GM12878 (cell line): ENCODE measurements at regions not wholly inside any gene's neighbourhood (a gene's known extent, or its start where the extent isn't known, plus 50 kb on each side); places are given as distances from the start of the nearest gene placed in this dataset.

ENCODE experiments used
- ATAC-seq: fragments of 200-7000 bp; cut with Tn5 transposase; 3 replicates; pipeline ENCODE4 v1.9.1; 2020; ENCODE audit warnings: mild to moderate bottlenecking, moderate library complexity
- BruUV-seq: library from RNA; stranded (reverse); fragments of 400-500 nt; replicated peaks from 2 replicates; lab custom pipeline; 2021; lab: Mats Ljungman, UMichigan
- CTCF ChIA-PET: fragments of 300-600 bp; sonication (Branson Sonifier 250); formaldehyde crosslinking; extraction: SDS; loops from one replicate; lab custom pipeline; 2021; ENCODE audit warnings: inconsistent platforms; lab: Yijun Ruan, JAX
- POLR2A ChIA-PET: fragments of 350-600 bp; formaldehyde crosslinking; extraction: SDS; loops from one replicate; lab custom pipeline; 2021; ENCODE audit warnings: inconsistent platforms; lab: Charles Lee
- RAD21 ChIA-PET: fragments of 300-600 bp; sonication (Branson Sonifier 250); formaldehyde crosslinking; loops from one replicate; lab custom pipeline; 2023; ENCODE audit warnings: antibody characterized with exemption; ENCODE audit not compliant: unreplicated experiment; lab: Charles Lee
- SMC1A ChIA-PET: fragments of 300-600 bp; sonication (Branson Sonifier 250); formaldehyde crosslinking; loops from one replicate; lab custom pipeline; 2023; ENCODE audit not compliant: unreplicated experiment, uncharacterized antibody; lab: Charles Lee
- DNase-seq: peaks from one replicate; pipeline ENCODE4 v3.0.0-alpha.2; 2011; ENCODE audit warnings: low read depth, low spot score
- FAIRE-seq: peaks from 3 replicates; lab custom pipeline; 2011; peaks lifted over from hg19 to GRCh38; lab: Jason Lieb, UNC
- H2AFZ ChIP-seq: 2 replicates; pipeline ENCODE4 v1.6.0; 2011; ENCODE audit warnings: low read depth, low read length, control low read depth; ENCODE audit not compliant: control insufficient read depth
- H3K27ac ChIP-seq: 2 replicates; pipeline ENCODE4 v1.5.1; 2011; ENCODE audit warnings: control low read depth; ENCODE audit not compliant: control insufficient read depth, insufficient read depth
- H3K27me3 ChIP-seq, 2 experiments: replicated peaks in 1 of 2; 2 replicates each; pipeline versions ENCODE4 v1.6.0 to v1.6.1; 2011; ENCODE audit warnings: low read length in 1 of 2; ENCODE audit not compliant: control insufficient read depth in 2 of 2, insufficient read depth in 2 of 2
- H3K36me3 ChIP-seq, 2 experiments: 2 replicates each; pipeline ENCODE4 v1.5.1; 2011; ENCODE audit warnings: low read length in 1 of 2; ENCODE audit not compliant: control insufficient read depth in 2 of 2, insufficient read depth in 2 of 2
- H3K4me1 ChIP-seq: 2 replicates; pipeline ENCODE4 v1.6.1; 2011; ENCODE audit warnings: mild to moderate bottlenecking, low read length, moderate library complexity, mixed read lengths; ENCODE audit not compliant: control insufficient read depth, insufficient read depth
- H3K4me2 ChIP-seq: 2 replicates; pipeline ENCODE4 v1.6.0; 2011; ENCODE audit warnings: control low read depth; ENCODE audit not compliant: control insufficient read depth, insufficient read depth
- H3K4me3 ChIP-seq: fragments of 200-600 bp; sonication (generic); 2 replicates; pipeline ENCODE4 v1.5.1; 2016
- H3K79me2 ChIP-seq: 2 replicates; pipeline ENCODE4 v1.6.0; 2011; ENCODE audit warnings: low read length; ENCODE audit not compliant: control insufficient read depth, insufficient read depth
- H3K9ac ChIP-seq: 2 replicates; pipeline ENCODE4 v1.8.0; 2011; ENCODE audit warnings: low read length, control low read depth, mixed read lengths; ENCODE audit not compliant: control insufficient read depth, insufficient read depth
- H3K9me3 ChIP-seq: replicated peaks from 3 replicates; pipeline ENCODE4 v1.5.1; 2011; ENCODE audit warnings: mild to moderate bottlenecking, low read length; ENCODE audit not compliant: control insufficient read depth, insufficient read depth
- H4K20me1 ChIP-seq: 2 replicates; pipeline ENCODE4 v1.6.0; 2011; ENCODE audit not compliant: control insufficient read depth, insufficient read depth
- ASH2L ChIP-seq: fragments of 300-600, 200-600 bp; sonication (generic); IDR thresholded peaks from 2 replicates; pipeline ENCODE4 v1.6.1; 2017; ENCODE audit warnings: low read depth, mild to moderate bottlenecking, borderline replicate concordance
- BMI1 ChIP-seq: fragments of 450-650 bp; IDR thresholded peaks from 2 replicates; pipeline ENCODE4 v1.6.1; 2016; ENCODE audit warnings: mild to moderate bottlenecking, moderate library complexity, borderline replicate concordance
- CBX5 ChIP-seq: sonication (generic); IDR thresholded peaks from 2 replicates; pipeline ENCODE4 v1.6.1; 2016; ENCODE audit warnings: low read depth, moderate library complexity, mild to moderate bottlenecking, inconsistent platforms
- HDAC6 ChIP-seq: fragments of 200-600 bp; sonication (generic); IDR thresholded peaks from one replicate; pipeline ENCODE4 v1.8.0; 2017; ENCODE audit warnings: antibody characterized with exemption; ENCODE audit not compliant: unreplicated experiment
- IRF3 ChIP-seq: fragments of 450-650 bp; IDR thresholded peaks from 2 replicates; pipeline ENCODE4 v1.6.1; 2014; ENCODE audit warnings: mild to moderate bottlenecking
- MLLT1 ChIP-seq: fragments of 450-650 bp; IDR thresholded peaks from 2 replicates; pipeline ENCODE4 v1.6.1; 2016; ENCODE audit warnings: mild to moderate bottlenecking
- NR2C2 ChIP-seq: IDR thresholded peaks from 2 replicates; pipeline ENCODE4 v1.6.1; 2011; ENCODE audit warnings: borderline replicate concordance, low read depth; ENCODE audit not compliant: control insufficient read depth, insufficient read length
- PKNOX1 ChIP-seq: fragments of 450-650 bp; IDR thresholded peaks from 2 replicates; pipeline ENCODE4 v1.6.1; 2016; ENCODE audit warnings: mild to moderate bottlenecking
- SMAD1 ChIP-seq: fragments of 450-650 bp; IDR thresholded peaks from 2 replicates; pipeline ENCODE4 v1.6.1; 2018; ENCODE audit warnings: mild to moderate bottlenecking, low read depth; ENCODE audit not compliant: partially characterized antibody
- ZBTB40 ChIP-seq: fragments of 450-650 bp; IDR thresholded peaks from 2 replicates; pipeline ENCODE4 v1.6.1; 2016; ENCODE audit warnings: mild to moderate bottlenecking, moderate library complexity, borderline replicate concordance
- WGBS: methylation state at CpG from one replicate; pipeline ENCODE4 v1.1.6; 2016; ENCODE audit warnings: low lambda C conversion rate; ENCODE audit not compliant: insufficient replicate concordance, insufficient coverage; ENCODE audit errors: missing lambda C conversion rate; 5-methylcytosine and 5-hydroxymethylcytosine counted together
- in situ Hi-C: fragments of 300-500 bp; cut with MboI; formaldehyde crosslinking; loops from 9 replicates; pipeline ENCODE4 v1.14.3; 2018; ENCODE audit warnings: mixed read lengths
- intact Hi-C: fragments of 100-400 bp; cut with micrococcal nuclease; formaldehyde crosslinking; loops from one replicate; pipeline ENCODE4 v1.14.2; 2022; ENCODE audit not compliant: unreplicated experiment

- intact Hi-C loops, result no loop called here
- Histone ChIP-seq H3K79me2 (no peaks in the 10 kb centered on the region), H3K27ac (no peak overlapping the region), H3K36me3 (peaks cover 0 to 2% of the 10 kb centered on the region in 2 experiments; a peak in 2 of 4 replicates), H3K4me3 (no peak overlapping the region), H3K9me3 (no peaks in the 10 kb centered on the region), H3K4me2 (no peak overlapping the region), H4K20me1 (peaks cover 4% of the 10 kb centered on the region), H3K27me3 (no peaks in the 10 kb centered on the region), H2AFZ (no peak overlapping the region), H3K4me1 (no peaks in the 10 kb centered on the region), H3K9ac (no peak overlapping the region)
- POLR2A ChIA-PET, result no interaction called here
- no TSS peak for BruUV-seq
- no peak for FAIRE-seq
- 66% methylated on average over 6 of the region's 6 CpGs for WGBS
- TF ChIP-seq BMI1 (no peak), ASH2L (no peak), ZBTB40 (no peak), PKNOX1 (no peak), NR2C2 (no peak), SMAD1 (no peak), IRF3 (no peak), CBX5 (no peak), HDAC6 (no peak), MLLT1 (no peak)
- in situ Hi-C loops, result no loop called here
- no peak for DNase-seq
- CTCF ChIA-PET, result interaction anchor here (1.4 kb wide), 1 partner anchor 101 kb away, joined by 3 read pairs; no protein-coding TSS in a partner anchor
- RAD21 ChIA-PET, result no interaction called here
- SMC1A ChIA-PET, result no interaction called here
- no peak for ATAC-seq
Measured at GRCh38 chr17:77299256-77300015, 158.7 kb downstream of the SEC14L1 start.
